ENCODE measurements at regions not wholly inside any gene's neighbourhood (a gene's known extent, or its start where the extent isn't known, plus 50 kb on each side); places are given as distances from the start of the nearest gene placed in this dataset.

GRCh38 chr1:170871868-170872267 is 63.5 kb upstream of the MROH9 start:
- TF ChIP-seq CTCF (IDR thresholded peaks at IDR 0.05) (no peak), REST (IDR thresholded peaks at IDR 0.05; ENCODE audit: insufficient read depth in 1 of 2, low read depth in 2 of 2, low read length in 1 of 2) (no peak), POLR2AphosphoS5 (IDR thresholded peaks at IDR 0.05; ENCODE audit: low read depth, low read length) (no peak)
